GM23248 (cell line): ENCODE measurements at regions not wholly inside any gene's neighbourhood (a gene's known extent, or its start where the extent isn't known, plus 50 kb on each side); places are given as distances from the start of the nearest gene placed in this dataset.
"Not testable (repeated sequence)": the region's sequence is repeated elsewhere in the genome, so short reads cannot be mapped to it uniquely, and the experiment has no call there.

Experiments
- DNase-seq: peaks from one replicate; pipeline ENCODE4 v3.0.0-alpha.2; 2015
- H2AFZ ChIP-seq: fragments of 200-600 bp; sonication (generic); 2 replicates; pipeline ENCODE4 v1.6.1; 2016; ENCODE audit warnings: antibody characterized with exemption
- H3F3A ChIP-seq: fragments of 200-600 bp; sonication (generic); 2 replicates; pipeline ENCODE4 v1.6.1; 2016; ENCODE audit warnings: mild to moderate bottlenecking, antibody characterized with exemption, mixed run types; ENCODE audit not compliant: insufficient read depth
- H3K27ac ChIP-seq: fragments of 200-600 bp; sonication (generic); 2 replicates; pipeline ENCODE4 v1.5.1; 2016; ENCODE audit warnings: mild to moderate bottlenecking
- H3K27me3 ChIP-seq: fragments of 200-600 bp; sonication (generic); replicated peaks from 2 replicates; pipeline ENCODE4 v1.6.1; 2016; ENCODE audit warnings: mild to moderate bottlenecking; ENCODE audit not compliant: insufficient read depth
- H3K36me3 ChIP-seq: fragments of 200-600 bp; sonication (generic); 2 replicates; pipeline ENCODE4 v1.6.1; 2016; ENCODE audit warnings: low read depth, mild to moderate bottlenecking
- H3K4me1 ChIP-seq: fragments of 200-600 bp; sonication (generic); 2 replicates; pipeline ENCODE4 v1.6.1; 2016; ENCODE audit warnings: mild to moderate bottlenecking; ENCODE audit not compliant: insufficient read depth
- H3K4me2 ChIP-seq: fragments of 200-600 bp; sonication (generic); one replicate; pipeline ENCODE4 v1.6.1; 2016; ENCODE audit warnings: mild to moderate bottlenecking; ENCODE audit not compliant: unreplicated experiment
- H3K4me3 ChIP-seq: fragments of 200-600 bp; sonication (generic); 2 replicates; pipeline ENCODE4 v1.5.1; 2016; ENCODE audit warnings: mild to moderate bottlenecking
- H3K79me2 ChIP-seq: fragments of 200-600 bp; sonication (generic); 2 replicates; pipeline ENCODE4 v1.6.1; 2016; ENCODE audit warnings: mild to moderate bottlenecking; ENCODE audit not compliant: insufficient read depth
- H3K9ac ChIP-seq: fragments of 200-600 bp; sonication (generic); 2 replicates; pipeline ENCODE4 v1.6.1; 2016; ENCODE audit warnings: mild to moderate bottlenecking
- H3K9me2 ChIP-seq: fragments of 200-600 bp; sonication (generic); 2 replicates; pipeline ENCODE4 v1.6.1; 2016; ENCODE audit warnings: mixed run types, mild to moderate bottlenecking, moderate library complexity; ENCODE audit not compliant: insufficient read depth
- H3K9me3 ChIP-seq: fragments of 200-600 bp; sonication (generic); one replicate; pipeline ENCODE4 v1.6.1; 2017; ENCODE audit warnings: low read depth
- H4K20me1 ChIP-seq: fragments of 200-600 bp; sonication (generic); 2 replicates; pipeline ENCODE4 v1.6.0; 2016; ENCODE audit not compliant: insufficient read depth
- EZH2 ChIP-seq: fragments of 200-600 bp; sonication (generic); IDR thresholded peaks from 2 replicates; pipeline ENCODE4 v1.6.1; 2018; ENCODE audit warnings: antibody characterized with exemption, mild to moderate bottlenecking; ENCODE audit not compliant: insufficient read depth, poor library complexity, severe bottlenecking
- EZH2phosphoT487 ChIP-seq: fragments of 200-600 bp; sonication (generic); IDR thresholded peaks from 2 replicates; pipeline ENCODE4 v1.6.1; 2018; ENCODE audit warnings: antibody characterized with exemption, moderate library complexity, mild to moderate bottlenecking, low read depth; ENCODE audit not compliant: insufficient read depth
- WGBS, 2 experiments: methylation state at CpG; one replicate each; pipeline ENCODE4 v1.1.6; 2015 to 2017; ENCODE audit warnings: low lambda C conversion rate in 2 of 2, low coverage in 1 of 2; ENCODE audit errors: missing lambda C conversion rate in 2 of 2; 5-methylcytosine and 5-hydroxymethylcytosine counted together
- in situ Hi-C: fragments of 300-500 bp; cut with MboI; formaldehyde crosslinking; loops from 2 replicates; pipeline ENCODE4 v1.15.0; 2020

DNA sequence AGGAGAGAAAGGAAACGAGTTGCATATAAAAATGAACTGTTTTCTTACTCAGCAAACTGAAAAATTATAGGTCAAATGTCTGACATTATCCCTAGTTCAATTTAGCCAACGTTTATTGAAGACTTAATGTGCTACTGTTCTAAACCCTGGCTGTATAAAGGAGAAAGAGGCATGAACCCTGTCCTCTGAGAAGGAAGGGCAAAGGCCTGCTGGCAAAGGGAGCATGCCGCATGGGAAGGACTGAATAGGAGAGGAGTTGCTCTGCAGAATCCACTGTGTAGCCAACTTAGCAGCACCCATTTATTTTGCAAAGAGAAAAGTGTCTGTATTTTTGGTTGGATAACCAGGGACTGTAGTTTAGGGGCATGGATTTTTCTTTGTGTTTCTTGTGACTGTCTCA lies 132.5 kb downstream of the GOSR1 start:
- H3K36me3 ChIP-seq, H3K9me3 ChIP-seq, H4K20me1 ChIP-seq, H3F3A ChIP-seq, H3K27ac ChIP-seq, H3K4me1 ChIP-seq, H3K4me3 ChIP-seq, in situ Hi-C loops, H2AFZ ChIP-seq, H3K9me2 ChIP-seq, H3K27me3 ChIP-seq, H3K4me2 ChIP-seq, H3K9ac ChIP-seq, DNase-seq: not testable (repeated sequence)
- H3K79me2 ChIP-seq, result peaks cover 46% of the 10 kb centered on the region
- 53 to 58% methylated on average over 2 of the region's 3 CpGs for WGBS, 2 experiments

DNA sequence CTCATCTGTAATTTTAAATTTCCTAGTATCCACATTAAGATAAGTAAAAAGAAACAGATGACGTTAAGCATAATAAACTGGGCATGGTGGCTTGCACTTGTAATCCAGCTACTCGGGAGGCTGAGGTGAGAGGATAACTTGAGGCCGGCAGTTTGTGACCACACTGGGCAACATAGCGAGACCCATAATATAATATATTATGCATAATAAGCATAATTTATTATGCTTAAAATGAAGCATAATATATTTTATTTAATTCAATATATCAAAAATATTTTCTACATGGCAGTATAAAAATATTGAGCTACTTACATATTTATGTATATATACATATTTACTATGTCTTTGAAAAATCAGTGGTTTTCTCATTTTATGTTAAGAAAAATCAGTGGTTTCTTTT lies 128.3 kb downstream of the GOSR1 start:
- no peaks in the 10 kb centered on the region for H3K36me3 ChIP-seq
- no peak overlapping the region for H3K9ac ChIP-seq
- H3K79me2 ChIP-seq, result peaks cover 82% of the 10 kb centered on the region
- 97 to 100% methylated on average over 4 of the region's 4 CpGs for WGBS, 2 experiments
- H3K9me2 ChIP-seq, result no peaks in the 10 kb centered on the region
- no peaks in the 10 kb centered on the region for H3F3A ChIP-seq
- no peak overlapping the region for H3K4me2 ChIP-seq
- no peaks in the 10 kb centered on the region for H3K27me3 ChIP-seq
- in situ Hi-C loops, result no loop called here
- TF ChIP-seq EZH2phosphoT487 (no peak), EZH2 (no peak)
- peaks cover 9% of the 10 kb centered on the region; the same call in 1 of the 2 replicates for H4K20me1 ChIP-seq
- no peak overlapping the region for H2AFZ ChIP-seq
- DNase-seq, result no peak
- peaks cover 20% of the 10 kb centered on the region; the same call in 1 of the 2 replicates for H3K4me1 ChIP-seq
- H3K4me3 ChIP-seq, result no peak overlapping the region
- H3K27ac ChIP-seq, result no peak overlapping the region
- H3K9me3 ChIP-seq, result no peaks in the 10 kb centered on the region

DNA sequence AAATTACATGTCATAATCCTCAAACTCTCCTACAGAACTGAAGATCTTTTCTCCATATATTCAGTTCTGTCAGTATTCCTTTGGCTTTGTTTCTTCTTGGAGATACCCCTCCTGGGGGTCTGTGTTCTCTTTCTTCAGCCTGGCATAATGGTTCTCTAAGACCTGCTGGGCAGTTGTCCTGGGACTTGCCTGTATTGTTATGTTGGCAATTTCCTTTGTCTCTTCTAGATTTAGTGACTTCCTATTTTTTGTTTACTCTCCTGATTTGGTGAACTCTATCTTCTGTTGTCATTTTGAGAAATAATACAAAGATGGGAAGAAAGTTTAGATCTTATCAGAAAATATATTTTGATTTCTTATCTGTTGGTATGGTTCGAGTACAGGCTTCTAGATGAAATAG lies 127.8 kb downstream of the GOSR1 start:
- Histone ChIP-seq H3K79me2 (peaks cover 82% of the 10 kb centered on the region), H3K9me2 (no peaks in the 10 kb centered on the region), H3K27ac (no peak overlapping the region), H3K36me3 (no peaks in the 10 kb centered on the region), H3K4me3 (no peak overlapping the region), H3K9me3 (no peaks in the 10 kb centered on the region), H3F3A (no peaks in the 10 kb centered on the region), H3K4me1 (peaks cover 20% of the 10 kb centered on the region; the same call in 1 of the 2 replicates), H3K4me2 (no peak overlapping the region), H3K27me3 (no peaks in the 10 kb centered on the region), H4K20me1 (peaks cover 9% of the 10 kb centered on the region; the same call in 1 of the 2 replicates), H3K9ac (no peak overlapping the region), H2AFZ (no peak overlapping the region)
- in situ Hi-C loops, result no loop called here
- TF ChIP-seq EZH2phosphoT487, result no peak
- TF ChIP-seq EZH2, result no peak
- 98 to 100% methylated on average over 1 of the region's 1 CpG for WGBS, 2 experiments
- DNase-seq, result no peak

DNA sequence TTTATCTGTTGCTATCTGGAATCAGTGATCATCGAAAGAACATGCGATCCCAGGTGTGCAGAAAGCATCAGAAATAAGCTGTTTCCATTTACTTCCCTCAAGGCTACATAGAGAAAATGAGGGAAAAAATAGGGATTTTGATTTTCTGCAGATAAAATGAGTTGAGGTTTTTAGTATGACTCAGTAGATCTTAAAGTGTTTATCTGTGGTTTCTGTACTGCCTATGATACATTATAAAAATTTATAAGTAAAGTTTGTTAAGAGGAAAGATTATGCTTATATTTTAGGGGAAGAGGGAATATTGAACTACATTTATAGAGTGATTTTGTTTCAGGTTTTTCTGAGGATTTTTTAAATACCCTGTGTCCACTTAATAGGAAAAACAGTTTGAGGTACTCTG lies 125.2 kb downstream of the GOSR1 start:
- H3K27ac ChIP-seq, result peak overlapping the region; percentile 13; the same call in 1 of the 2 replicates
- H3K9ac ChIP-seq, H3K9me2 ChIP-seq, H3K36me3 ChIP-seq, H3K27me3 ChIP-seq, H4K20me1 ChIP-seq, H3F3A ChIP-seq, H2AFZ ChIP-seq, H3K9me3 ChIP-seq, in situ Hi-C loops: not testable (repeated sequence)
- WGBS, 2 experiments, result 92 to 100% methylated on average over 2 of the region's 2 CpGs
- H3K4me2 ChIP-seq, result peak overlapping the region; percentile 79
- peak overlapping the region; percentile 71 for H3K4me3 ChIP-seq
- H3K4me1 ChIP-seq, result peaks cover 20% of the 10 kb centered on the region; the same call in 1 of the 2 replicates
- DNase-seq, result peak; percentile 56
- peaks cover 64% of the 10 kb centered on the region for H3K79me2 ChIP-seq

DNA sequence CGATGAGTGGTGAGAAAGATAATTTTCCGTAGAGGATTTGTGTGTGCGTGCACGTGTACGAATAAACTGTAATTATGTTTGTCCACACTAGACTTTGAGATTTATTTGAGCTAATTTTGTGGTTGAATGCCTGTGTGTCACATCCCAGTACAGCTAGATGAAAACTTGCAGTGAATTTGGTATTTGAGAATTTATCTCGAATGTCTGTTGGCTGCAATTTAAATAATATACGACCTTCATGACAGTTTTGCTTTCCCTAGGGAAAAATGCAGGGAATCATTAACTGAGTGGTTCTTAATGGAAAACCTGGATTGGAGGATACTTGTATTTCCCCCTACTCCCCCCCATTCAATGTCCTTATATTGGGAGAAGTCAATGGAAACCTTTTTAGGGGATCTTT lies 124.8 kb downstream of the GOSR1 start:
- 8 to 9% methylated on average over 7 of the region's 7 CpGs for WGBS, 2 experiments
- in situ Hi-C loops, H3K27ac ChIP-seq: not testable (repeated sequence)

More for the DNA sequence above, 124.8 kb downstream of the GOSR1 start:
- Histone ChIP-seq H3K79me2 (peaks cover 60% of the 10 kb centered on the region), H3K4me2 (peak overlapping the region; percentile 79), H3K4me3 (peak overlapping the region; percentile 71), H3K9ac (peak overlapping the region; percentile 41), H3K4me1 (peaks cover 20% of the 10 kb centered on the region; the same call in 1 of the 2 replicates)
- DNase-seq, result peak; percentile 28
- not testable (repeated sequence) for H4K20me1 ChIP-seq, H3K36me3 ChIP-seq, H2AFZ ChIP-seq, H3K9me2 ChIP-seq, H3K27me3 ChIP-seq, H3K9me3 ChIP-seq, H3F3A ChIP-seq
